Erythroblast (primary cell): ENCODE measurements at regions not wholly inside any gene's neighbourhood (a gene's known extent, or its start where the extent isn't known, plus 50 kb on each side); places are given as distances from the start of the nearest gene placed in this dataset.
"Not testable (repeated sequence)": the region's sequence is repeated elsewhere in the genome, so short reads cannot be mapped to it uniquely, and the experiment has no call there.

Experiments
- GATA1 ChIP-seq: IDR thresholded peaks from 2 replicates; pipeline ENCODE4 v1.6.1; 2011; ENCODE audit warnings: low read depth, mild to moderate bottlenecking, control low read depth, low read length, moderate library complexity
- POLR2A ChIP-seq: IDR thresholded peaks from 2 replicates; pipeline ENCODE4 v1.6.1; 2011; ENCODE audit warnings: mild to moderate bottlenecking, low read length

DNA sequence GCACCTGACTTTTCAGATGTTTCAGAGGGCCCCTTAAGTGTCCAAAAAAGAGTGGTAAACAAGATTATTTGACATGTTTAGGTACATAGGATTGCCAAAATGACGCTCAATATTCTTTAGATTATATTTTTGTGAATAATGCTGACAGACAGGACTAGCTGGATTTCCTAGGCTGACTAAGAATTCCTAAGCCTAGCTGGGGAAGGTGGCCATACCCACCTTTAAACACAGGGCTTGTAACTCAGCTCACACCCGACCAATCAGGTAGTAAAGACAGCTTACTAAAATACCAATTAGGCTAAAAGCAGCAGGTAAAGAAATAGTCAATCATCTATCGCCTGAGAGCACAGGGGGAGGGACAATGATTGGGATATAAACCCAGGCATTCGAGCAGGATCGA lies 99.0 kb upstream of the GPR6 start:
- TF ChIP-seq POLR2A, GATA1: not testable (repeated sequence)
